GM18868 (cell line): ENCODE measurements at regions not wholly inside any gene's neighbourhood (a gene's known extent, or its start where the extent isn't known, plus 50 kb on each side); places are given as distances from the start of the nearest gene placed in this dataset.

ENCODE experiments used
- ATAC-seq: cut with Tn5 transposase; IDR thresholded peaks from one replicate; pipeline ENCODE4 v1.9.1; 2021; ENCODE audit warnings: mild to moderate bottlenecking, moderate library complexity; ENCODE audit not compliant: unreplicated experiment

GRCh38 chr14:61847861-61848260 lies 85.6 kb downstream of the SNAPC1 start:
- no peak for ATAC-seq

GRCh38 chr14:61854898-61855297 lies 92.7 kb downstream of the SNAPC1 start:
- ATAC-seq, result no peak

GRCh38 chr14:61860294-61860918 lies 98.2 kb downstream of the SNAPC1 start:
- peak; percentile 100 for ATAC-seq

GRCh38 chr14:61861320-61861865 lies 99.2 kb downstream of the SNAPC1 start:
- no peak for ATAC-seq

- no peak for ATAC-seq
Observed at GRCh38 chr14:61864329-61864898, 102.2 kb downstream of the SNAPC1 start.

- ATAC-seq, result peak; percentile 99
Observed at GRCh38 chr14:61866932-61867920, 105.0 kb downstream of the SNAPC1 start.

GRCh38 chr14:61868846-61869245 lies 106.6 kb downstream of the SNAPC1 start:
- ATAC-seq, result no peak

GRCh38 chr14:61870163-61870562 lies 107.9 kb downstream of the SNAPC1 start:
- no peak for ATAC-seq

GRCh38 chr14:61872452-61872851 lies 110.2 kb downstream of the SNAPC1 start:
- peak; percentile 93 for ATAC-seq

GRCh38 chr14:61875483-61875882 lies 113.3 kb downstream of the SNAPC1 start:
- no peak for ATAC-seq

GRCh38 chr14:61876362-61877034 lies 114.3 kb downstream of the SNAPC1 start:
- peak; percentile 59 for ATAC-seq

- ATAC-seq, result no peak
Observed at GRCh38 chr14:61877035-61877390, 114.8 kb downstream of the SNAPC1 start.

GRCh38 chr14:61877768-61878167 lies 115.5 kb downstream of the SNAPC1 start:
- no peak for ATAC-seq

GRCh38 chr14:61878931-61879330 lies 116.7 kb downstream of the SNAPC1 start:
- no peak for ATAC-seq

GRCh38 chr14:61881046-61881445 lies 118.8 kb downstream of the SNAPC1 start:
- no peak for ATAC-seq

GRCh38 chr14:61884711-61885110 lies 122.5 kb downstream of the SNAPC1 start:
- ATAC-seq, result no peak

- ATAC-seq, result no peak
Observed at GRCh38 chr14:61885203-61885961, 123.2 kb downstream of the SNAPC1 start.

- no peak for ATAC-seq
Observed at GRCh38 chr14:61887628-61888027, 125.4 kb downstream of the SNAPC1 start.

- ATAC-seq, result peak; percentile 98
Observed at GRCh38 chr14:61889914-61890351, 127.7 kb downstream of the SNAPC1 start.

- no peak for ATAC-seq
Observed at GRCh38 chr14:61891170-61891569, 128.9 kb downstream of the SNAPC1 start.
